ENCODE measurements at regions not wholly inside any gene's neighbourhood (a gene's known extent, or its start where the extent isn't known, plus 50 kb on each side); places are given as distances from the start of the nearest gene placed in this dataset.

- TF ChIP-seq POLR2A (IDR thresholded peaks at IDR 0.05) (no peak), CTCF (IDR thresholded peaks at IDR 0.05) (no peak)
Measured at GRCh38 chr3:24645047-24645446, 150.4 kb upstream of the THRB start.
